ENCODE measurements at regions not wholly inside any gene's neighbourhood (a gene's known extent, or its start where the extent isn't known, plus 50 kb on each side); places are given as distances from the start of the nearest gene placed in this dataset.

DNA sequence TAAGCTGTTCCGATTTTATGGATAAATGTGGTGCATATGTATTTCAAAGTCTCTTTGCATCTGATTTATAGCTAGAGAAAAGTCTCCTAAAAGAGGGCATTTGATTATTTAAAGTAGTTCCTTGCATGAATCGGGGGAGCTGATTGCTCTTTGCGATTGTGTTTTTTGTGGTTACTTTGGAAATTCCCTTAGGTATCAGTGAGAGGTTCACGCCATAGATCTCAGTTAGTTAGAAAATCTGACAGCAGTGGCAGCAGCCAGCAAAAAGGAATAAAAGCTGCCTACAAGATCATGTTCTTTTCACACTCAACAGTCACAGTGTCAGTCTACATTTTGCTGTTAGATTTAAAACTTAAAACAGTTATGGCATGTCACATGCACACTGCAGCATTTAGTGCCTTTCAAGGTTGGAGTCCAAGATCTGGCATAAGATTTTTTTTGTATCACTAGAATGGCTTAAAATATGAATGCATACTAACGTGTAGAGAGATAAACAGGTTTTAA lies 436.5 kb upstream of the PCDH20 start:
- DNase-seq = no peak

GRCh38 chr13:61850794-61851193 lies 435.1 kb upstream of the PCDH20 start:
- no peak for DNase-seq

DNA sequence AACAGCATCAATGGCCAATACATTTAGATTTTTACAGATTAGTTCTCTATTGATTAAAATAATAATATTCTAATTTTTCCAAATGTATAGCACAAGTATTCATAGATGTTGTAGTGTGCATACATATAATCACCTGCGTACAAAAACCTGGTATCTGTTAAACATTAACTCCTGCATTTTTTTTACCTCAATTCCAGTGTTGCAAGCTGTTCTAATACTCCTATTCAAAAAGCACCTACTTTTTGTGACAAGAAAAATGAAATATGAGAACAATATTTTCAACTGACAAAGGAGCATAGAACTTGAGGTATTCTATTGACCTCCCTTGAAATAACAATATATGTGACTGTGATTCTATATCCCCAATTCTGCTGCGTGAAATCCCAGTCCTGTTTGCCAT lies 422.9 kb upstream of the PCDH20 start:
- DNase-seq = no peak

GRCh38 chr13:61833228-61833627 lies 417.6 kb upstream of the PCDH20 start:
- no peak for DNase-seq

- no peak for DNase-seq
Measured at GRCh38 chr13:61831026-61831425, 415.4 kb upstream of the PCDH20 start.

DNA sequence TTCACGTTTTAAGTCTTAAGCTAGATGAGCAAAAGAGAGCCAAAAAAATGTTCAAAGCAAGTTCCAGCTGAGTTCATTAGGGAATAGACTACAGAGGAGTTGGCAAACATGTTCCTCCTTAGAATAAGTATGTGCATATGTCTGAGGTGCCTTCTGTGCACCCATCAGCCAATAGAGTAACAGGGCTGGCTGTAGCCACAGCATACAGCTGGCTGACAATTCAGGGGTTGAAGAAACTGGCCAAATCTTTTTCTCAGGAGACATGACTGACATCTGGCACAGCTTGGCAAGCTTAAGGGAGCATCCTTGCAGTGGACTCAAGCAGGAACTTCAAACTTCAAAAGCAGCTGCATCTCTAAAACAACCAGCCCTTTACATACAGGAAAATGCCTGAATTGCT lies 414.8 kb upstream of the PCDH20 start:
- no peak for DNase-seq

DNA sequence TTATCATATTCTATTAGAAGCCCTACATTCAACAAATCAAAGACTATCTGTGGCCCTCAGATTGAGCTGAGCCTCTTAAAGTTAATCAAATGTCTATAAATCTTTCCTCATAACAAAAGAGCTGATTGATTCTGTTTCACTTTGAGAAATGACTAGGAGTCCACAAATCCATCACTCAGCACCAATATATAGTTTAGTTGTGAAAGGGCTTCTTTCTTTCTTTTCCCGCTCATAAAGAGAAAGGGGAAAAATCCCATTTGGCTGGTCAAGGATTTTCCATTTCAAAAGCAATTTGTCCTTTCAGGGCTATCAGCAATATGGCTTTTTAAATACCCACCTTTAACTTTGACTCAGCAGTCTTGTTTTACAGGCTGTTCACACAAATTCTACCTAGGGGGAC lies 408.5 kb upstream of the PCDH20 start:
- DNase-seq = no peak

DNA sequence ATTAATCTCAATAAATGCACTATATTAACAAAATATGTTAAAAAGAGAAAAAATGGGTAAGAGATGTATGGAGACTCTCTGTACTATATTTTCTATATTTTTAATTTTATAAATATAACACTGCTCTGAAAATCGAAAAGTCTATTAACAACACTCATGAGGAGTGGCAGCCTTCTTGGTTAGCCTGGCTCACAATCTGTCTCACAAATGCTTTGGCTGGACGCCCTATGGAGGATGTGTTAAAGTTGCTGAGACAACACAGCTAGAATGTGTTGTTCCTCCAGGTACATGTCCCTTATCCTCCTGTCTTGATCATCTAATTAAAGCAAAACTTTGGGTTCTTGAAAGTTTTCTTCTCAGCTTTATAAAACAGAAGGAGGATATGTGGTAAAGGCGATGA lies 396.6 kb upstream of the PCDH20 start:
- no peak for DNase-seq

- DNase-seq = no peak
Measured at GRCh38 chr13:61810065-61810464, 394.4 kb upstream of the PCDH20 start.

- no peak for DNase-seq
Measured at GRCh38 chr13:61797397-61797796, 381.7 kb upstream of the PCDH20 start.

DNA sequence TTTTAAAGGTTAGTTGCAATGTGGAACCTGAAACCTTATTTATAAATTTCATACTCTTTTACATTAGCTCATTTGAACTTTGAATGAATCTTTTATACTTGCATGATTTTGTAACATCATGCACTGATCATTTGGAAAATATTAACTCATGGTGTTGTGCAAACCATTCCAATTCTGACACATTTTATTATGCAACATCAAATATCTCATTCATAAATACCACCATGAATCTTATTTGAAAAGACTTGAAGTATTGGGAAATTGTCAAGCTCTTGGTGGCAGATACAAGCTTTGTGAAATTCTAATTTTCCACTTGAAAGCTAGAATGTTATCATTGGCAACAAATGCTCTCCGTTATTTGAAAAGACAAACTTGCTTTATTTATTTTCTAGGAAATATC lies 379.9 kb upstream of the PCDH20 start:
- DNase-seq = no peak

DNA sequence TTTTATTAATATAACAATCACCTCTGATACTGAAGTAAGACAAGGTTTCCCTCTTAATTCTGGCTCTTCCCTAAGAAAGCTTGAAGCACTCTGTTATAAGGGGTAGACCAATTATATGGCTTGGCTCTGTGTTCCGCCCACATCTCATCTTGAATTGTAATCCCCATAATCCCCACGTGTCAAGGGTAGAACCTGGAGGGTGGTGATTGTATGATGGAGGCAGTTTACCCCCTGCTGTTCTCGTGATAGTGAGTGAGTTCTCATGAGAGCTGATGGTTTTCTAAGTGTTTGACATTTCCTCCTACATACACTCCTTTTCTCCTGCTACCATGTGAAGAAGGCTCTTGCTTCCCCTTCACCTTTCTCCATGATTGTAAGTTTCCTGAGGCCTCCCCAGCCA lies 363.8 kb upstream of the PCDH20 start:
- no peak for DNase-seq

DNA sequence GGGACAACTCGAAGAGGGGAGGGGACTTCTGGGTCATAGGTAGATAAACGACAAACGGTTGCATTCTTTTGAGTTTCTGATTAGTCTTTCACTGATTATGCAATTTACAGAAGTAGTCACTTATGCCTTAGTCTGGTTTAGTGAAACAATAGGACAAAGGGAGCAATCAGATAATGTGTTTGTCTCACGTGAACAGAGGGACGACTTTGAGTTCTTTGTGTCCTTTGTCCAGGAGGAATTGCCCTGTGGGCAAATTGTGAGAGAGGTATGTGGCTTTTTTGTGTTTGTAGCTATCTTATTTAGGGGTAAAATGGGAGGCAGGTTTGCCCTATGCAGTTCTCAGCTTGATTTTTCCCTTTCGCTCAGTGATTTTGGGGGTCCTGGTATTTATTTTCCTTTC lies 362.9 kb upstream of the PCDH20 start:
- no peak for DNase-seq

DNA sequence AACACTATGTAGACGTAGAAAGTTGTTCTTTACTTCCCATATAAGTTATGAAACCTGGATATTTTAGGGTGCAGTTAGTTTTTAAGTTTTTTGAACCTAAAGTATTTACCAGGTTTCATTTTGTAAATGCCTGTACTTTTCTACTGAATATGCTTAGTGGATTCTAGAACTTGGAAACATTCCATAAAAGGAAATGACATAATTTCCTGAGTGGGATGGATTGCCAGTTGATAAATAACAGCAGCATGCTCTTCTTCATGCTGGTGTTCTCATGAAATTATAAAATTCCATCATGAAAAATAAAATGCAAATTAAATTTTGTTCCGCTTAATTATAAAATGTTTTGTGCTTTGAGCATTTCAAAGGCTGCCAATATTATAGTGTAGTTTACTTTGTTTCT lies 362.2 kb upstream of the PCDH20 start:
- no peak for DNase-seq

- DNase-seq = peak in 1 of 2 donors; percentile 15
Measured at GRCh38 chr13:61777271-61777670, 361.6 kb upstream of the PCDH20 start.

GRCh38 chr13:61774903-61775302 lies 359.3 kb upstream of the PCDH20 start:
- DNase-seq = peak; percentile 28 to 90

GRCh38 chr13:61770681-61771080 lies 355.0 kb upstream of the PCDH20 start:
- no peak for DNase-seq

DNA sequence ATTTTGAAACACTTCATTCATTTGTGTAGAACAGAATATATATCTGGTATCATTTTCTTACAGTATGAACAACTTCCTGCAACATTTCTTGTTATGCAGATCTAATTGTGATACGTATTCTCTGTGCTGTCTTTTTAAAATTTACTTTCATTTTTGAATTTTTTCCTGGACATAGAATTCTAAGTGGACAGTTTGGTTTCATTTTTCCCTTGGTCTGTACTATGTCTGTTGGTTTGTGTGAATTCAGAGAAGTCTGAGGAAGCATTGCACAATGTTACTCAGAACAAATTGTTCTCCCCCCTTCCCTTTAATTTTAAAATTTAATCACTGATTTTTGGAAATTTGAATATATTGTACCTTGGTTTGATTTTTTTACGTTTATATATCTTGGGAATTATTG lies 352.5 kb upstream of the PCDH20 start:
- DNase-seq = no peak

- no peak for DNase-seq
Measured at GRCh38 chr13:61766667-61767058, 351.0 kb upstream of the PCDH20 start.

DNA sequence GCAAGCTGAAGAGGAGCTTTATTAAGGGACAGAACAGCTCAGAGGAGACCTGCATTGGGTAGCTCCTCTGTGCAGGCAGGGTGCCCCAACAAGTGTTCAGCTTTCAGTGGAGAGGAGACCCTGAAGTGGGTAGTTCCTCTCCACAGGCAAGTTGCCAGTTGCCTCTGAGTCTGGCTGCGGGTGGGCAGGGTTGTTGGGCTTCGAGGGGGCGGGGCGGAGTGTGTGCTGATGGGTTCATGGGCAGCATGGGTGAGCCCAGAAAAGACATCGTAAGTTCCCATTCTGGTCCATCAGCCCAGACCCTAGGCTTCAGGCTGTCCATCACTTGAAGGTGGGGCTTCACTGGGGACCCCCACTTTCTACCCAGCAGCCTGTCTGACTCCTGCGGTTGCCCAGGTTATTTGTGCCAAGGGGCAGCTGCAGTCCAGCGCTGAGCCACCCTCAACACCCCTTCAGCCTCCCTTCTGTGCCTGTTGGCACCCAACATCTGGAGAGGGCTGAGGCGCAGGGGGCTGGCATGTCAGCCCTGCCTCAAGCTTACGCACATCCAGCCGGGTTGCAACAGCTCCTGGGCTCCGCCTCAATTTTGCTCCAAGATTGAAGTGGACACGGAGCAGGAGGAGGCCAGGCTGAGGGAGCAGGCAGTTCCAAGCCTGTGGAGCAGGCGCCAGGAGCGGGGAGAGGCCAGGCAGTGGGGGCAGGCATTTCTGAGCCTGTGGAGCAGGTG lies 350.5 kb upstream of the PCDH20 start:
- DNase-seq = no peak

GRCh38 chr13:61765181-61765742 lies 349.6 kb upstream of the PCDH20 start:
- no peak for DNase-seq

DNA sequence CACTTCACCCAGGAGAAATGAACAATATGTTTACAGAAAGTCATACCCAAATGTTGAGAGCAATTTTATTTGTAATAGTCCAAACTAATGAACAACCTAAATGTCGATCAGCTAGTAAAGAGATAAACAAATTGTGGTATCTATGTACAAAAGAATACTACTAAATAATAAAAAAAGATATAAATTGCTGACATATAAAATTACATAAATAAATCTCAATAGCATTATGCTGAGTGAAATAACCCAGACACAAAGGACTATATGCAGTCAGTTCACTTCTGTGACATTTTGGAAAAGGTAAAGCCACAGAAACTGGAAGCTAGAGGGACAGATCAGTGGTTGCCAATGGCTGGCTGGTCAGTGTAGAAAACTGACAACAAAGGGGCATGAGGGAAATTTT lies 346.0 kb upstream of the PCDH20 start:
- no peak for DNase-seq

GRCh38 chr13:61760102-61760501 lies 344.5 kb upstream of the PCDH20 start:
- DNase-seq = no peak

- no peak for DNase-seq
Measured at GRCh38 chr13:61756031-61756430, 340.4 kb upstream of the PCDH20 start.

- no peak for DNase-seq
Measured at GRCh38 chr13:61751039-61751438, 335.4 kb upstream of the PCDH20 start.

Measured in hippocampal formation (tissue), 2 donors.